ENCODE measurements at regions not wholly inside any gene's neighbourhood (a gene's known extent, or its start where the extent isn't known, plus 50 kb on each side); places are given as distances from the start of the nearest gene placed in this dataset.
A peak's percentile ranks its signal among the peaks of the same experiment; 100 is the strongest.

- in situ Hi-C loops (cut with MboI): no loop called here
- TF ChIP-seq EZH2 (IDR thresholded peaks at IDR 0.05; ENCODE audit: insufficient read depth, poor library complexity, severe bottlenecking) (no peak), EZH2phosphoT487 (IDR thresholded peaks at IDR 0.05; ENCODE audit: insufficient read depth, low read depth) (no peak)
- H2AFZ ChIP-seq: no peak overlapping the region
- no peaks in the 10 kb centered on the region for H3K27me3 ChIP-seq (replicated peaks; ENCODE audit: insufficient read depth)
- H4K20me1 ChIP-seq (ENCODE audit: insufficient read depth): no peaks in the 10 kb centered on the region
- no peaks in the 10 kb centered on the region for H3K9me2 ChIP-seq (ENCODE audit: insufficient read depth)
- 90 to 93% methylated on average over 4 of the region's 4 CpGs for WGBS, 2 experiments (ENCODE audit: low coverage in 1 of 2, low lambda C conversion rate in 2 of 2, missing lambda C conversion rate in 2 of 2)
- no peaks in the 10 kb centered on the region for H3K36me3 ChIP-seq (ENCODE audit: low read depth)
- H3K4me2 ChIP-seq (ENCODE audit: unreplicated experiment): no peak overlapping the region
- peaks cover 33% of the 10 kb centered on the region for H3K4me1 ChIP-seq (ENCODE audit: insufficient read depth)
- H3K4me3 ChIP-seq: no peak overlapping the region
- 0 out of 2 replicates have a peak overlapping the region, but pooled peaks have one; percentile 31 for H3K9ac ChIP-seq
- no peaks in the 10 kb centered on the region for H3K9me3 ChIP-seq (ENCODE audit: low read depth)
- no peaks in the 10 kb centered on the region for H3K79me2 ChIP-seq (ENCODE audit: insufficient read depth)
- H3F3A ChIP-seq (ENCODE audit: insufficient read depth): peaks cover 29% of the 10 kb centered on the region
- DNase-seq: no peak
- no peak overlapping the region for H3K27ac ChIP-seq
Observed at GRCh38 chr10:44755481-44755880, 155.7 kb upstream of the TMEM72 start.

DNA sequence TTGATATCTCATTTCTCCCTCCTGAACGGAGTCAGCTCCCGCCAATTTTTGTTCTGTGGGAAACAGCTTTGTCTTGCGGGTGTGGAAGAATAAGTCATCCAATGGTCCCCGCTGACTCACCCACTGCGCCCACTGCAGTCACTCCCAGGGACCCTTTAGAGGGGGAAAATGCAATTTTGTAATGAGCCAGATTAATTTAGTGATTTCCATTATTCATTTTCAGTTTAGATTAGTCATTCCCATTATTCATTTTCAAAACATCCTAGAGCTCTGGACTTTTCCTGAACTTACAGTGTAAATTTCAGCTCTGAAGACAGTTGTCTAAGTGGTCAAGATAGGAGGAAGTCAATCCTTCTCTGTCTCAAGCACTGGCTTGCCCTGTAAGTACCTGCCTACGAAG, 154.9 kb upstream of the TMEM72 start:
- peak overlapping the region; percentile 37 for H3K27ac ChIP-seq
- no peak overlapping the region for H2AFZ ChIP-seq
- in situ Hi-C loops (cut with MboI): no loop called here
- H3K4me3 ChIP-seq: 0 out of 2 replicates have a peak overlapping the region, but pooled peaks have one; percentile 9
- DNase-seq: peak; percentile 77
- peak overlapping the region; percentile 31; the same call in 1 of the 2 replicates for H3K9ac ChIP-seq
- H3K9me3 ChIP-seq (ENCODE audit: low read depth): no peaks in the 10 kb centered on the region
- no peaks in the 10 kb centered on the region for H3K9me2 ChIP-seq (ENCODE audit: insufficient read depth)
- H3K4me2 ChIP-seq (ENCODE audit: unreplicated experiment): peak overlapping the region; percentile 30
- no peaks in the 10 kb centered on the region for H4K20me1 ChIP-seq (ENCODE audit: insufficient read depth)
- H3K4me1 ChIP-seq (ENCODE audit: insufficient read depth): peaks cover 33% of the 10 kb centered on the region
- H3K36me3 ChIP-seq (ENCODE audit: low read depth): no peaks in the 10 kb centered on the region
- no peaks in the 10 kb centered on the region for H3K27me3 ChIP-seq (replicated peaks; ENCODE audit: insufficient read depth)
- TF ChIP-seq EZH2phosphoT487 (IDR thresholded peaks at IDR 0.05; ENCODE audit: insufficient read depth, low read depth) (no peak), EZH2 (IDR thresholded peaks at IDR 0.05; ENCODE audit: insufficient read depth, poor library complexity, severe bottlenecking) (no peak)
- H3F3A ChIP-seq (ENCODE audit: insufficient read depth): peaks cover 29% of the 10 kb centered on the region
- H3K79me2 ChIP-seq (ENCODE audit: insufficient read depth): no peaks in the 10 kb centered on the region
- 20 to 23% methylated on average over 6 of the region's 6 CpGs for WGBS, 2 experiments (ENCODE audit: low coverage in 1 of 2, low lambda C conversion rate in 2 of 2, missing lambda C conversion rate in 2 of 2)

GRCh38 chr10:44757551-44758205, 153.5 kb upstream of the TMEM72 start:
- DNase-seq: no peak
- peaks cover 25% of the 10 kb centered on the region for H3K4me1 ChIP-seq (ENCODE audit: insufficient read depth)
- TF ChIP-seq EZH2 (IDR thresholded peaks at IDR 0.05; ENCODE audit: insufficient read depth, poor library complexity, severe bottlenecking) (no peak), EZH2phosphoT487 (IDR thresholded peaks at IDR 0.05; ENCODE audit: insufficient read depth, low read depth) (no peak)

DNA sequence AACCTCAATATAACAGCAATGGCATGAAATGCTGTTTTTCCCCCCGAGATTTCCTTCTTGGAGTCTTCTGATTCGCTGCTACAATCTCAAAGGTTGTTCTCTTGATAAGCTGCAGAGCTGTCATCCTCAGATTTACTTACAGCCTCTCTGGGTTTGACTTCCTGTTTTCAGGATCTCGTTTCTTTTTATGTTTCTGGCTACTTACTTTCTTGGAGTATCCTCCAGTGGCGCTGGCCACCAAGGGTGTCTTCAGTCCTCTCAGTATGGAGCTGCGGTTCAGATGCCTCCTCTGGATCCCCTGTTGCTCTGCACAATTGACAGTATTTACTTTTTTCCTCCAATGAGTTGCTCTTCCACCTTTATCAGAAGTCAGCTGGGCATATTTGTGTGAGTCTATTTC, 152.0 kb upstream of the TMEM72 start:
- H3K9me2 ChIP-seq (ENCODE audit: insufficient read depth): no peaks in the 10 kb centered on the region
- no peaks in the 10 kb centered on the region for H3K36me3 ChIP-seq (ENCODE audit: low read depth)
- no peak for DNase-seq
- no peak overlapping the region for H3K27ac ChIP-seq
- TF ChIP-seq EZH2phosphoT487 (IDR thresholded peaks at IDR 0.05; ENCODE audit: insufficient read depth, low read depth) (no peak), EZH2 (IDR thresholded peaks at IDR 0.05; ENCODE audit: insufficient read depth, poor library complexity, severe bottlenecking) (no peak)
- no peak overlapping the region for H2AFZ ChIP-seq
- H3K79me2 ChIP-seq (ENCODE audit: insufficient read depth): no peaks in the 10 kb centered on the region
- no peaks in the 10 kb centered on the region for H3K9me3 ChIP-seq (ENCODE audit: low read depth)
- in situ Hi-C loops (cut with MboI): no loop called here
- H3K9ac ChIP-seq: no peak overlapping the region
- peaks cover 13% of the 10 kb centered on the region for H3K4me1 ChIP-seq (ENCODE audit: insufficient read depth)
- H3K4me3 ChIP-seq: no peak overlapping the region
- H3K4me2 ChIP-seq (ENCODE audit: unreplicated experiment): no peak overlapping the region
- no peaks in the 10 kb centered on the region for H3K27me3 ChIP-seq (replicated peaks; ENCODE audit: insufficient read depth)
- peaks cover 7% of the 10 kb centered on the region; the same call in 1 of the 2 replicates for H3F3A ChIP-seq (ENCODE audit: insufficient read depth)
- 93 to 94% methylated on average over 5 of the region's 5 CpGs for WGBS, 2 experiments (ENCODE audit: low coverage in 1 of 2, low lambda C conversion rate in 2 of 2, missing lambda C conversion rate in 2 of 2)
- H4K20me1 ChIP-seq (ENCODE audit: insufficient read depth): no peaks in the 10 kb centered on the region

More at GRCh38 chr10:44757551-44758205, 153.5 kb upstream of the TMEM72 start:
- H4K20me1 ChIP-seq (ENCODE audit: insufficient read depth): no peaks in the 10 kb centered on the region
- no peak overlapping the region for H3K27ac ChIP-seq
- no peaks in the 10 kb centered on the region for H3K27me3 ChIP-seq (replicated peaks; ENCODE audit: insufficient read depth)
- no peak overlapping the region for H3K4me3 ChIP-seq
- no peak overlapping the region for H3K9ac ChIP-seq
- H2AFZ ChIP-seq: no peak overlapping the region
- H3K4me2 ChIP-seq (ENCODE audit: unreplicated experiment): no peak overlapping the region
- H3K79me2 ChIP-seq (ENCODE audit: insufficient read depth): no peaks in the 10 kb centered on the region
- no peaks in the 10 kb centered on the region for H3K9me2 ChIP-seq (ENCODE audit: insufficient read depth)
- in situ Hi-C loops (cut with MboI): no loop called here
- no peaks in the 10 kb centered on the region for H3K9me3 ChIP-seq (ENCODE audit: low read depth)
- peaks cover 18% of the 10 kb centered on the region for H3F3A ChIP-seq (ENCODE audit: insufficient read depth)
- 99 to 100% methylated on average over 5 of the region's 5 CpGs for WGBS, 2 experiments (ENCODE audit: low coverage in 1 of 2, low lambda C conversion rate in 2 of 2, missing lambda C conversion rate in 2 of 2)
- no peaks in the 10 kb centered on the region for H3K36me3 ChIP-seq (ENCODE audit: low read depth)
